ENCODE measurements at regions not wholly inside any gene's neighbourhood (a gene's known extent, or its start where the extent isn't known, plus 50 kb on each side); places are given as distances from the start of the nearest gene placed in this dataset.

- TF ChIP-seq CTCF (IDR thresholded peaks at IDR 0.05) (no peak), POLR2AphosphoS5 (IDR thresholded peaks at IDR 0.05) (no peak), POLR2A (IDR thresholded peaks at IDR 0.05) (no peak)
Measured at GRCh38 chr18:1306641-1307040, 402.0 kb downstream of the ADCYAP1 start.

Data from breast epithelium (tissue), 3 donors.